ENCODE measurements at regions not wholly inside any gene's neighbourhood (a gene's known extent, or its start where the extent isn't known, plus 50 kb on each side); places are given as distances from the start of the nearest gene placed in this dataset.

DNA sequence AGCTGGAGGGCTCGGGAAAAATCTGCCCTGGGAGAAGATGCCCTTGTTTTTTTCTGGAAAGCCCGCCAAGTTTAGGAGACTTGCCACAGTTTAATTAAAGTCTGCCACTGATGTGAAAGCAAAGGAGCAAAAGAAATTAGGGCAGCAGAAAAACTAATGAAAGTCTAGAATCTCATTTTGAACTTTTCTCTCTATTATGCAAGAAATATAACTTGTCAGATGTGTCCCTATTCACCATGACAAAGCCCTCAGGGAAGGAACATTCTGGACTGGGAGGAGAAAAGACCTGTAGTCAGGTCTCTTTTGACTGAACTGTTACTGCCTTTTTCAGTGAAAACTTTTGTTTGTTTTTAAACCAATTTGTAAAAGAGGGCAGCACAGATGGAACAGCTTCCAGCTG, 715.5 kb downstream of the SORCS3 start:
- no peaks in the 10 kb centered on the region for H3K36me3 ChIP-seq (ENCODE audit: control insufficient read depth, insufficient read depth, low read length, severe bottlenecking)
- no peak for DNase-seq (ENCODE audit: low read depth)
- H3K27me3 ChIP-seq (replicated peaks; ENCODE audit: control insufficient read depth, insufficient read depth, low read length), result no peaks in the 10 kb centered on the region
- H3K4me1 ChIP-seq (ENCODE audit: control insufficient read depth, insufficient read depth, low read length), result no peaks in the 10 kb centered on the region
- H3K9ac ChIP-seq (ENCODE audit: low read length), result no peak overlapping the region
- H3K9me3 ChIP-seq (ENCODE audit: control insufficient read depth, low read length), result peaks cover 3% of the 10 kb centered on the region
- H3K4me3 ChIP-seq (ENCODE audit: low read length), result no peak overlapping the region

DNA sequence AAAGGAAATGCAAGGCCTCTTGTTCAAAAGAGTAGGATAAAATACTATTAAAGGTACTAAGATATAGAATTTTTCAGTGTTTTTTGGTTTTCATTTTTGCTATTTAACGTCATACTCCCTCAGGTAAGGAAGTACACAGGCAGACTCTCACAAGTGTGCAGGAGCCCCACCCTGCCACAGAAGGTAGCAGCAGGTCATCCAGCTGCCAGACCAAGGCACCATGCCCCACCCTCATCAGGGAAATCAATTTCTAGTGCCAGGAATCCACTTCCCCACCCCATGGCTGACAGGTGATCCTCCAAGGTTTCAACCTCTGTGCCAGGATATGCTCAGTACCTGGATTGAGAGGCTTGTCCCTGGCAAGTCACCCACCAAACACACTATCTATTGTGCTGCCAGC, 712.9 kb downstream of the SORCS3 start:
- H3K9me3 ChIP-seq (ENCODE audit: control insufficient read depth, low read length), result no peaks in the 10 kb centered on the region
- DNase-seq (ENCODE audit: low read depth), result no peak
- H3K36me3 ChIP-seq (ENCODE audit: control insufficient read depth, insufficient read depth, low read length, severe bottlenecking), result no peaks in the 10 kb centered on the region
- no peaks in the 10 kb centered on the region for H3K27me3 ChIP-seq (replicated peaks; ENCODE audit: control insufficient read depth, insufficient read depth, low read length)
- H3K4me1 ChIP-seq (ENCODE audit: control insufficient read depth, insufficient read depth, low read length), result no peaks in the 10 kb centered on the region
- no peak overlapping the region for H3K9ac ChIP-seq (ENCODE audit: low read length)
- H3K4me3 ChIP-seq (ENCODE audit: low read length), result no peak overlapping the region

- Histone ChIP-seq H3K36me3 (ENCODE audit: control insufficient read depth, insufficient read depth, low read length, severe bottlenecking) (no peaks in the 10 kb centered on the region), H3K9ac (ENCODE audit: low read length) (no peak overlapping the region), H3K4me1 (ENCODE audit: control insufficient read depth, insufficient read depth, low read length) (no peaks in the 10 kb centered on the region), H3K9me3 (ENCODE audit: control insufficient read depth, low read length) (no peaks in the 10 kb centered on the region), H3K4me3 (ENCODE audit: low read length) (no peak overlapping the region), H3K27me3 (replicated peaks; ENCODE audit: control insufficient read depth, insufficient read depth, low read length) (no peaks in the 10 kb centered on the region)
- DNase-seq (ENCODE audit: low read depth), result no peak
Observed at GRCh38 chr10:105352827-105353226, 711.7 kb downstream of the SORCS3 start.

- H3K4me1 ChIP-seq (ENCODE audit: control insufficient read depth, insufficient read depth, low read length), result no peaks in the 10 kb centered on the region
- no peaks in the 10 kb centered on the region for H3K36me3 ChIP-seq (ENCODE audit: control insufficient read depth, insufficient read depth, low read length, severe bottlenecking)
- no peaks in the 10 kb centered on the region for H3K27me3 ChIP-seq (replicated peaks; ENCODE audit: control insufficient read depth, insufficient read depth, low read length)
- H3K9me3 ChIP-seq (ENCODE audit: control insufficient read depth, low read length), result no peaks in the 10 kb centered on the region
- no peak overlapping the region for H3K4me3 ChIP-seq (ENCODE audit: low read length)
- no peak for DNase-seq (ENCODE audit: low read depth)
- no peak overlapping the region for H3K9ac ChIP-seq (ENCODE audit: low read length)
Observed at GRCh38 chr10:105352281-105352680, 711.2 kb downstream of the SORCS3 start.

DNA sequence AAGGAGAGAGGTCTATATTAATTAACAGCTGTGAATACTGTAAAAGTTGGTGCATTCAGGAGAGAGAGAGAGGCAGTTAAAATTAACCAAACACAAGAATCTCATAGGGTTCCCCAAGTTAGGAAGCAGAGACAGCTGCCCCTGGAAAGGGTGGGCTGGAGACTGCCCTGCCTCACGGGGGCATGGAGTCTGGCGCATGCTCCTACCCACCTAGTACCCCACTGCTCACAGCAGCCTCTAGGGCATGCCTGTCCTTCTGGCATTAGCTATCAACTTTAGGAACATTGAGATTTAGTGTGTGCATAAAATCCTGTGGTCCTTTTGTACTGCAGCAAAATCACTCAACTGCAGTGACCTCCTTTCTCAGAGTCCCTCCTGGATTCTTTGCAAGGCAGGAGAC, 710.1 kb downstream of the SORCS3 start:
- H3K9me3 ChIP-seq (ENCODE audit: control insufficient read depth, low read length), result no peaks in the 10 kb centered on the region
- no peak for DNase-seq (ENCODE audit: low read depth)
- no peaks in the 10 kb centered on the region for H3K4me1 ChIP-seq (ENCODE audit: control insufficient read depth, insufficient read depth, low read length)
- no peak overlapping the region for H3K4me3 ChIP-seq (ENCODE audit: low read length)
- H3K9ac ChIP-seq (ENCODE audit: low read length), result no peak overlapping the region
- no peaks in the 10 kb centered on the region for H3K27me3 ChIP-seq (replicated peaks; ENCODE audit: control insufficient read depth, insufficient read depth, low read length)
- no peaks in the 10 kb centered on the region for H3K36me3 ChIP-seq (ENCODE audit: control insufficient read depth, insufficient read depth, low read length, severe bottlenecking)

- no peaks in the 10 kb centered on the region for H3K9me3 ChIP-seq (ENCODE audit: control insufficient read depth, low read length)
- H3K36me3 ChIP-seq (ENCODE audit: control insufficient read depth, insufficient read depth, low read length, severe bottlenecking), result no peaks in the 10 kb centered on the region
- no peak overlapping the region for H3K4me3 ChIP-seq (ENCODE audit: low read length)
- no peak for DNase-seq (ENCODE audit: low read depth)
- no peaks in the 10 kb centered on the region for H3K27me3 ChIP-seq (replicated peaks; ENCODE audit: control insufficient read depth, insufficient read depth, low read length)
- H3K9ac ChIP-seq (ENCODE audit: low read length), result no peak overlapping the region
- no peaks in the 10 kb centered on the region for H3K4me1 ChIP-seq (ENCODE audit: control insufficient read depth, insufficient read depth, low read length)
Observed at GRCh38 chr10:105347487-105347886, 706.4 kb downstream of the SORCS3 start.

DNA sequence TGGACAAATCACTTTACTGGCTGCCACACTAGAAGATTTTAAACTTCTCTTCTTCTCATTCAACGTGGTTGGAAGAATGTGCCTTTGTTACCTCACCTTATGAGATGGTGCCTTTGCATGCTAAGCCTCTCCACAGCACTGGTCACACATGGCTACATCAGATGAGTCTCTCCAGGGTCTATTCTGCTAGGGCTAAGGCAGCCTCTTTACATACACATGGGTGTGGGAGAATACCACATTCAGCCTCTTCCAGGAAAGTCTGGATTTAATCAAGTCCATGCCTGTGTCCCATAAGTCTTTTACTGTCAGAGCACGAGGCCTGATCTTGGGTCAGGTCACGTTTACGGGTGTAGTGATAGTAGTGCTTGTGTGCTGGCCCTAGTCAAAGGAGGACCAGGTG, 701.5 kb downstream of the SORCS3 start:
- H3K27me3 ChIP-seq (replicated peaks; ENCODE audit: control insufficient read depth, insufficient read depth, low read length), result no peaks in the 10 kb centered on the region
- H3K9ac ChIP-seq (ENCODE audit: low read length), result no peak overlapping the region
- H3K4me3 ChIP-seq (ENCODE audit: low read length), result no peak overlapping the region

DNA sequence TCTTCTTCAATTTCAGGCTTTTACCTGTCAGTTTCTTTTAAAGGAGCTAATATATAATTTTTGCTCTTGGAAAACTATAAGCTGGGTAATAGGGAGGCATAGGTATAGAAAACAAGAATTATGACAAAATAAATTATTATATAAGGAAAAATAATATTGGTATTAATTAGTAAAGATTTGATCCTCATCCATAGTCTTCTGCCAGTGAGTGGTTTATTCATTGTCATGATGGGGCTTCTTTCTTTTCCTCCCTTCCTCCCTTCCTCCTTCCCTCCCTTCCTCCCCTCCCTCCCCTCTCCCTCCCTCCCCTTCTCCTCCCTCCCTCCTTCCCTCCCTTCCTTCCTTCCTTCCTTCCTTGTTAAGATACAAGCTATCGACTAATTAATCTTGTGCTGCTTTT, 698.6 kb downstream of the SORCS3 start:
- Histone ChIP-seq H3K4me3 (ENCODE audit: low read length) (no peak overlapping the region), H3K36me3 (ENCODE audit: control insufficient read depth, insufficient read depth, low read length, severe bottlenecking) (no peaks in the 10 kb centered on the region), H3K9ac (ENCODE audit: low read length) (no peak overlapping the region), H3K4me1 (ENCODE audit: control insufficient read depth, insufficient read depth, low read length) (no peaks in the 10 kb centered on the region), H3K9me3 (ENCODE audit: control insufficient read depth, low read length) (no peaks in the 10 kb centered on the region), H3K27me3 (replicated peaks; ENCODE audit: control insufficient read depth, insufficient read depth, low read length) (no peaks in the 10 kb centered on the region)
- DNase-seq (ENCODE audit: low read depth), result no peak

More for the DNA sequence above, 701.5 kb downstream of the SORCS3 start:
- Histone ChIP-seq H3K9me3 (ENCODE audit: control insufficient read depth, low read length) (no peaks in the 10 kb centered on the region), H3K36me3 (ENCODE audit: control insufficient read depth, insufficient read depth, low read length, severe bottlenecking) (no peaks in the 10 kb centered on the region), H3K4me1 (ENCODE audit: control insufficient read depth, insufficient read depth, low read length) (no peaks in the 10 kb centered on the region)
- DNase-seq (ENCODE audit: low read depth), result no peak

- Histone ChIP-seq H3K4me3 (ENCODE audit: low read length) (no peak overlapping the region), H3K9ac (ENCODE audit: low read length) (no peak overlapping the region), H3K36me3 (ENCODE audit: control insufficient read depth, insufficient read depth, low read length, severe bottlenecking) (no peaks in the 10 kb centered on the region), H3K27me3 (replicated peaks; ENCODE audit: control insufficient read depth, insufficient read depth, low read length) (no peaks in the 10 kb centered on the region), H3K4me1 (ENCODE audit: control insufficient read depth, insufficient read depth, low read length) (no peaks in the 10 kb centered on the region), H3K9me3 (ENCODE audit: control insufficient read depth, low read length) (no peaks in the 10 kb centered on the region)
- no peak for DNase-seq (ENCODE audit: low read depth)
Observed at GRCh38 chr10:105328503-105329133, 687.5 kb downstream of the SORCS3 start.

All from adipocyte (in vitro differentiated cells).